Ascending aorta (tissue), 2 donors: ENCODE measurements at regions not wholly inside any gene's neighbourhood (a gene's known extent, or its start where the extent isn't known, plus 50 kb on each side); places are given as distances from the start of the nearest gene placed in this dataset.
"Not testable (repeated sequence)": the region's sequence is repeated elsewhere in the genome, so short reads cannot be mapped to it uniquely, and the experiment has no call there.

ENCODE experiments used
- DNase-seq, 2 donors: peaks; one replicate each; pipeline ENCODE4 v3.0.0-alpha.2; 2019; ENCODE audit warnings: low spot score in 2 of 2
- H3K27ac ChIP-seq, 2 donors: fragments of 200-600 bp; sonication (generic); one replicate each; pipeline ENCODE4 v1.5.1; 2016 to 2017; ENCODE audit warnings: mild to moderate bottlenecking in 1 of 2
- H3K27me3 ChIP-seq: fragments of 200-600 bp; sonication (generic); one replicate; pipeline ENCODE4 v1.5.1; 2017
- H3K36me3 ChIP-seq, 2 donors: fragments of 200-600 bp; sonication (generic); one replicate each; pipeline ENCODE4 v1.5.1; 2016
- H3K4me1 ChIP-seq, 2 donors: fragments of 200-600 bp; sonication (generic); one replicate each; pipeline ENCODE4 v1.5.1; 2016 to 2017; ENCODE audit warnings: mild to moderate bottlenecking in 1 of 2
- H3K4me3 ChIP-seq, 2 donors: fragments of 200-600 bp; sonication (generic); one replicate each; pipeline ENCODE4 v1.5.1; 2016 to 2017; ENCODE audit warnings: mild to moderate bottlenecking in 1 of 2
- H3K9me3 ChIP-seq, 2 donors: fragments of 200-600 bp; sonication (generic); one replicate each; pipeline ENCODE4 v1.5.1; 2016
- CTCF ChIP-seq, 3 experiments: fragments of 200-600 bp in 2 of 3; fragments of 450-650 bp in 1 of 3; sonication (generic) in 2 of 3; IDR thresholded peaks; one replicate each; pipeline ENCODE4 v1.5.1; 2016 to 2019; ENCODE audit warnings: antibody characterized with exemption in 3 of 3, mild to moderate bottlenecking in 1 of 3, moderate library complexity in 1 of 3
- intact Hi-C: fragments of 100-400 bp; cut with DNase I; formaldehyde crosslinking; loops from one replicate; pipeline ENCODE4 v1.15.1; 2023

GRCh38 chr7:25684360-25684759, 456.1 kb upstream of the NPVF start:
- H3K9me3 ChIP-seq: no peaks in the 10 kb centered on the region
- no peak overlapping the region for H3K27ac ChIP-seq
- H3K27me3 ChIP-seq: no peaks in the 10 kb centered on the region
- no peak overlapping the region for H3K4me3 ChIP-seq
- intact Hi-C loops: no loop called here
- no peak for TF ChIP-seq CTCF (IDR thresholded peaks at IDR 0.05)
- no peak for DNase-seq
- peaks cover 0 to 2% of the 10 kb centered on the region in 2 donors for H3K4me1 ChIP-seq
- H3K36me3 ChIP-seq: no peaks in the 10 kb centered on the region

GRCh38 chr7:25686493-25686892, 458.2 kb upstream of the NPVF start:
- Histone ChIP-seq H3K27me3 (no peaks in the 10 kb centered on the region), H3K27ac (no peak overlapping the region), H3K4me3 (no peak overlapping the region), H3K9me3 (no peaks in the 10 kb centered on the region), H3K36me3 (no peaks in the 10 kb centered on the region), H3K4me1 (peaks cover 0 to under 1% of the 10 kb centered on the region in 2 donors)
- no peak for DNase-seq
- TF ChIP-seq CTCF (IDR thresholded peaks at IDR 0.05): no peak
- intact Hi-C loops: no loop called here

GRCh38 chr7:25694211-25694610, 457.8 kb upstream of the NFE2L3 start:
- TF ChIP-seq CTCF (IDR thresholded peaks at IDR 0.05): no peak
- Histone ChIP-seq H3K27ac (no peak overlapping the region), H3K4me3 (no peak overlapping the region), H3K27me3 (no peaks in the 10 kb centered on the region), H3K4me1 (no peaks in the 10 kb centered on the region), H3K36me3 (no peaks in the 10 kb centered on the region), H3K9me3 (no peaks in the 10 kb centered on the region)
- no peak for DNase-seq
- intact Hi-C loops: no loop called here

GRCh38 chr7:25694699-25695098, 457.3 kb upstream of the NFE2L3 start:
- H3K4me1 ChIP-seq: no peaks in the 10 kb centered on the region
- H3K27ac ChIP-seq: no peak overlapping the region
- no peaks in the 10 kb centered on the region for H3K9me3 ChIP-seq
- no peak for DNase-seq
- intact Hi-C loops: no loop called here
- no peaks in the 10 kb centered on the region for H3K27me3 ChIP-seq
- TF ChIP-seq CTCF (IDR thresholded peaks at IDR 0.05): no peak
- H3K4me3 ChIP-seq: no peak overlapping the region
- no peaks in the 10 kb centered on the region for H3K36me3 ChIP-seq

- no peak for TF ChIP-seq CTCF (IDR thresholded peaks at IDR 0.05)
- no peaks in the 10 kb centered on the region for H3K27me3 ChIP-seq
- DNase-seq: no peak
- no peak overlapping the region for H3K27ac ChIP-seq
- no peaks in the 10 kb centered on the region for H3K36me3 ChIP-seq
- intact Hi-C loops: no loop called here
- H3K4me1 ChIP-seq: no peaks in the 10 kb centered on the region
- H3K9me3 ChIP-seq: no peaks in the 10 kb centered on the region
- H3K4me3 ChIP-seq: no peak overlapping the region
Measured at GRCh38 chr7:25696571-25696970, 455.4 kb upstream of the NFE2L3 start.

GRCh38 chr7:25698451-25699113, 453.4 kb upstream of the NFE2L3 start:
- Histone ChIP-seq H3K4me1 (no peaks in the 10 kb centered on the region), H3K9me3 (no peaks in the 10 kb centered on the region), H3K4me3 (no peak overlapping the region), H3K27ac (no peak overlapping the region), H3K36me3 (no peaks in the 10 kb centered on the region), H3K27me3 (no peaks in the 10 kb centered on the region)
- intact Hi-C loops: no loop called here
- DNase-seq: no peak
- no peak for TF ChIP-seq CTCF (IDR thresholded peaks at IDR 0.05)

- H3K27me3 ChIP-seq, DNase-seq, H3K36me3 ChIP-seq, H3K4me1 ChIP-seq, intact Hi-C loops, H3K9me3 ChIP-seq, H3K4me3 ChIP-seq, H3K27ac ChIP-seq: not testable (repeated sequence)
Measured at GRCh38 chr7:25700141-25700540, 451.9 kb upstream of the NFE2L3 start.
